GM12872 (cell line): ENCODE measurements at regions not wholly inside any gene's neighbourhood (a gene's known extent, or its start where the extent isn't known, plus 50 kb on each side); places are given as distances from the start of the nearest gene placed in this dataset.

ENCODE experiments used
- TF ChIP-seq, protein P1 (sequence below): IDR thresholded peaks from 3 replicates; pipeline ENCODE4 v1.5.1; 2011; ENCODE audit warnings: low read depth, mild to moderate bottlenecking, low read length, moderate library complexity; ENCODE audit not compliant: insufficient read depth

DNA sequence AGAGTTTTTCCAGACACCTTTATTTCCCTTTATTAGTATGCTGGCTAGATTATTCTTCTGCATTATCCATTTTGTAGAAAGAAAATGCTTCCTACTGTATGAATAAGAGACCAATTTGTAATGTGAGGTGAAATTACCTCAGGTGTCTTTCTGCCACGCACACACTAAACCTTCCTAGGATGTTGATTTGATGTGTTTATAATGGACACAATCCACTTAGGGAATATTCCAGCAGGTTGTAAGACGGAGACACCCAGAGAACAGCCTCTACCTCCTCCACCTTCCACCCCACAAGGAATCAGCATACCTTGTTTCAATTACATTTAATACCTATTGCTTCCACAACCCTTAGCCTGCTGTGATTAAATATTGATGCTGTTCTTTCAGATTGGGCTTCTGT is 379.1 kb upstream of the KIRREL3 start:
- TF ChIP-seq, protein P1, sequence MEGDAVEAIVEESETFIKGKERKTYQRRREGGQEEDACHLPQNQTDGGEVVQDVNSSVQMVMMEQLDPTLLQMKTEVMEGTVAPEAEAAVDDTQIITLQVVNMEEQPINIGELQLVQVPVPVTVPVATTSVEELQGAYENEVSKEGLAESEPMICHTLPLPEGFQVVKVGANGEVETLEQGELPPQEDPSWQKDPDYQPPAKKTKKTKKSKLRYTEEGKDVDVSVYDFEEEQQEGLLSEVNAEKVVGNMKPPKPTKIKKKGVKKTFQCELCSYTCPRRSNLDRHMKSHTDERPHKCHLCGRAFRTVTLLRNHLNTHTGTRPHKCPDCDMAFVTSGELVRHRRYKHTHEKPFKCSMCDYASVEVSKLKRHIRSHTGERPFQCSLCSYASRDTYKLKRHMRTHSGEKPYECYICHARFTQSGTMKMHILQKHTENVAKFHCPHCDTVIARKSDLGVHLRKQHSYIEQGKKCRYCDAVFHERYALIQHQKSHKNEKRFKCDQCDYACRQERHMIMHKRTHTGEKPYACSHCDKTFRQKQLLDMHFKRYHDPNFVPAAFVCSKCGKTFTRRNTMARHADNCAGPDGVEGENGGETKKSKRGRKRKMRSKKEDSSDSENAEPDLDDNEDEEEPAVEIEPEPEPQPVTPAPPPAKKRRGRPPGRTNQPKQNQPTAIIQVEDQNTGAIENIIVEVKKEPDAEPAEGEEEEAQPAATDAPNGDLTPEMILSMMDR = no peak

DNA sequence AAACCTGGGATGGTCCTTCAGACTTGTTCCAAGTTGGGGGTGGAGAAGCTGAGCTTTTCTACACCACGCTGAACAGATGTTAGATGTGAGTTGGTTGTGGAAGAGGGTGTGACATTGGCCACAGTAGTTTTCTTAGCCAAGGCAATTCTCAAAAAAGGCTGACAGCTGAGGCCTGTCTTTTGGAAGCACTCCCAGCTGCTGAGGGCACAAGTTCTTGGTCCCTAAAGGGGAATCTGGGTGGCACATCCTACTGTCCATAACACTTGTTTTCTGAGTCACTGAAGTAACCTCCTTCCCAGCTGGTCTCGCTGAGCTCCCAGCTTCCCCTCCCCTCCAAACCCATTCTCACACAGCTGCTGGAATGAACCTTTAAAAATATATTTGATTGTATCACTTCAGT is 375.7 kb upstream of the KIRREL3 start:
- TF ChIP-seq, protein P1 = no peak

DNA sequence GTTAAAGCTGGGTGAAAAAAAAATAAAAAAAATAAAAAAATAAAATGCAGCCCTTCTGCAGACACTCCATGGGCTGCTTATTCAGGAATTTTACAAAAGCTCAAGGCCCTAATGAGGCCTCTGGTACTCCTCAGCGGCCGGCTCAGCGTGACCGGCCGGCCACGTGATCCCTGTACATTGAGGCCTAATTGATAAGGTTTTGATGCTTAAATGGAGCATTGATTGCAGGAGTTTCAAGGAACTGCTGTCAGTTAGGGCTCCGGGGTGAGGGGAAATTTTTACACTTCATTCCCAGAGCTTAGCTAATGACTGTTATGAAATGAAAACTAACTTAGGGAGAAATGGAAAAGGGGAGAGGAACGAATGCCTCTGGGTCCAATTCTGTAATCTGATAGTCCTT is 368.8 kb upstream of the KIRREL3 start:
- TF ChIP-seq, protein P1 = no peak

DNA sequence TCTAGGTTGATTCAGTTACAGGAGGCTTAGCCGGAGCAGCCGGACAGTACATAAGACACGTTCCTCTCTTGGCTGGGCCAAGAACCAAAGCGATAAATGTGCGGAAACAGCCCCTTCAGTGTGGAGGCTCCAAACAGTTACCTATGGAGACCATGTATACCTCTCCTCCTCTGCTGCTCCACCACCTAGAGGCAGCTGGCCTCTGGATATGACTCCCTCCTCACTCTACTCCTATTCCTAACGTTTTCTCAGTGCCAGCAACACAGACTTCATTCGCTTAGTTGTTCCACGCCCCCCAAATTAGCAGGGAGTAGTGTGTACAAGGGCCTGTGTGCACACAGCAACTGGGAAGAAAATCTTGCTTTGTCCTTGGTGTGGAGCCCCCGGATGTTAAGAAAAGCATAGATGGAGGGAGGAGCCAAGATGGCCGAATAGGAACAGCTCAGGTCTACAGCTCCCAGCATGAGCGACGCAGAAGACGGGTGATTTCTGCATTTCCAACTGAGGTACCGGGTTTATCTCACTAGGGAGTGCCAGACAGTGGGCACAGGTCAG is 362.3 kb upstream of the KIRREL3 start:
- TF ChIP-seq, protein P1 = no peak

DNA sequence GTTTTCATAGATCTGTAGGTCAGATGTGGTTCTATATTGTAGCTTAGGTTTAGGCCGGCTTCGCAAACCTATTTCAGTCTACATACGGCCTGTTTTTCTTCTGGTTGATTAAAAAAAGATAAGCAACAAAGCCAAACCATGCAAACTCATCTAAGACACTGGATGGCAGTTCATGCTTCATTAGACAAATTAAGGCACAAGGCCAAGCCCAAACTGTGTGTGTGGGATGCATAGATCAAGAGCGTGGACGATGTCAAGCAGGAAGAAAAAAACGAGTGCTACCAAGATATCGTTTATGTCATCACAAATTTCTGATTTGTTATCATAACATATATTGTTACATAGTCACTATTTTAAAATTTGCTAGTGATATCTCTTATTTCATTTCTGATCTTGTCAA is 357.6 kb upstream of the KIRREL3 start:
- TF ChIP-seq, protein P1 = no peak

DNA sequence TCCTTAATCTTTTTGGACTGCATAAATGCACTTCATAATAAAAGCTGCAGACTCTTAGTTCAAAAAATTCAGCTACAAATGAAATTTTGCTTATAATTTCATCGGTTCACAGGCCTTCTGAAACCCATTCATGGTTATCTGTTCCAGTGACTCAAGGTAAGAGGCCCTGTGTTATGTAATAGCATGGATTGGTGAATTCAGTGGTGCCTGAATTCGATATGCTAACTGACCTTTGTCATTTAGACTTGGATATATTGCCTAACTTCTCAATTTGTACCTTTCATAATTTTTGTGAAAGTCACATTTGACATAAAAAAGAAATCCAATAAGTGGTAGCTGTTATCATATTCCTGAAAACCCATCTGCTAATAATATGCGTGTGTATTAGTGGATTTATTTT is 349.9 kb upstream of the KIRREL3 start:
- TF ChIP-seq, protein P1 = no peak

DNA sequence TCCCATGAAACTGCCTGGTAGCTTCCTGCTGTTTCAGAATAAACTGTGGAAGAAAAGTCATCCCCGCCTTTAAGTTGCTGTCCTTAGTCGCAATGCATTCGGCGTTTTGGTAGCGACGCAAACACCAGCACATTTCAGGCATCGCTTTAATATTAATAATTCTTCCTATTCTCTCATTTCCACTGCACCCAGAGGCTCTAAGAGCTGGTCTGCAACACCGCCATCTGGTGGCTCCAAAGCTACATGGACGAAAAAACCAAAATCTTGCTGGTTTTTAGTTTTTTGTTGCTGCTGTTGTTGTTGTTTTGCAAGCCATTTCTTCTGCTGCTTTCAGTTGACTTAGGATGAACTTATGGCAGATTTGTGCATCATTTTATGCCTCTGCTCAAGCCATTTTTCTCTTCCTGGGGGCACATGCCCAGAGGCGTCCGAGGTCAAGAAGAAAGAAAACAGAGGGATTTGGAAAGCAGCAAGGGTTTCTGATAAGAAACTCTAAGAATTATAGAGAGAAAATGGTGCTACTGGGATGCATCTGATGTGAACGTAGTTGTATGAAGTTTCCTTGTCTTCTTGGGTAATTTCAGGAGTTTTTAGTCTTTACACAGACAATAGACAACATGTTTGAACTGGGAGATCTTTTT is 345.4 kb upstream of the KIRREL3 start:
- TF ChIP-seq, protein P1 = peak; percentile 81

DNA sequence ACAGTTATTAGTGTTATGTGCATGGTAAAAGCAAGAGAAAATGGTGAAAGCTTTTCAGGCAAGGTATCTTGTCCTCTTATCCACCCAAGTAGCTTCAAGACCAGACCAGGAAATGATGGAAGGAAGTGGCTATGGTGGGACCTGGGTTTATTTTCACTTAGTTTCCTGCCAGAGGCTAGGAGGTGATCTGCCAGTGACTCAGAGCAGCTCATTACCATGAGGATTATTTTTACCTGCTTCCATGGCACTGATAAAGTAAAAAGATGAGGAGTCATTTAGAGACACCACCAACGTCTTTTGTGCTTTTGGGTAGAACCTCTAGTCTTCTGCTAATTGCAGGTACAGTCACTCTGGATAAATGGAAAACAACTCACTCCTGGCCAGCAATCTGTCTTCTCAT is 339.9 kb upstream of the KIRREL3 start:
- TF ChIP-seq, protein P1 = no peak
